ENCODE measurements at regions not wholly inside any gene's neighbourhood (a gene's known extent, or its start where the extent isn't known, plus 50 kb on each side); places are given as distances from the start of the nearest gene placed in this dataset.

DNA sequence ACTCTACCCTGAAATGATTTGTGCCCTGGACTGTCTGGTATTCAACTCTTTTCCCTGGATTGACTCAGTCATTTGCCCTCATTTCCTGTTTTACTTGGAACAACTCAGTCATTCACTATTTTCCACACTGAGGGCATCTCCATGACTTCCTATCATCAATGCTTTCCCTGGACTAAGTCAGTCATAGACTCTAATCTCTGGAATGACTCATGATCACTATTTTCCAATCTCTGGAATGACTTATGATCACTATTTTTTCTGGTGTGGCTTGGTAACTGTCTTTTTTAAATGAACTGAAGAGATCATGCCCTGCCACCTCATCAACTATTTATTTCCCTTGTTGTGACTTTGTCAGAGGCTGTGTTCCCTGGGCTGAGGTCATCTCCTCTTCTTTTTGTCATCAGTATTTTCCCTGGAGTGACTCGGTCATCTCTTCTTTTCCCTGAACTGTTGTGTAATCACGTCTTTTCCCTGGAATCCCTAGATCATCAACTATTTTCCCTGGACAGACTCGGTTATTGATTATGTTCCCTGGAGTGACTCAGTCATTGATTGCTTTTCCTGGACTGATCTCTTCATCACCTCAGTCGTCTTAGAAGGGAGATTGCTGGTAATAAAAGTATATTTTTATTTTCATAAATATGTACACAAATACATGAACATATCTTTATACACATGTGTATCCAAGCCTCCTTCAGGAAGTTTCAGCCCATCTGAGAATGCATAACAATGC is 327.1 kb upstream of the VCX start:
- no peak overlapping the region for H3K27ac Mint-ChIP-seq (ENCODE audit: unreplicated experiment)
- no peaks in the 10 kb centered on the region for H3K4me1 Mint-ChIP-seq (ENCODE audit: low read depth)
- H3K36me3 Mint-ChIP-seq (ENCODE audit: low read depth): no peaks in the 10 kb centered on the region
- TF ChIP-seq, protein P1, sequence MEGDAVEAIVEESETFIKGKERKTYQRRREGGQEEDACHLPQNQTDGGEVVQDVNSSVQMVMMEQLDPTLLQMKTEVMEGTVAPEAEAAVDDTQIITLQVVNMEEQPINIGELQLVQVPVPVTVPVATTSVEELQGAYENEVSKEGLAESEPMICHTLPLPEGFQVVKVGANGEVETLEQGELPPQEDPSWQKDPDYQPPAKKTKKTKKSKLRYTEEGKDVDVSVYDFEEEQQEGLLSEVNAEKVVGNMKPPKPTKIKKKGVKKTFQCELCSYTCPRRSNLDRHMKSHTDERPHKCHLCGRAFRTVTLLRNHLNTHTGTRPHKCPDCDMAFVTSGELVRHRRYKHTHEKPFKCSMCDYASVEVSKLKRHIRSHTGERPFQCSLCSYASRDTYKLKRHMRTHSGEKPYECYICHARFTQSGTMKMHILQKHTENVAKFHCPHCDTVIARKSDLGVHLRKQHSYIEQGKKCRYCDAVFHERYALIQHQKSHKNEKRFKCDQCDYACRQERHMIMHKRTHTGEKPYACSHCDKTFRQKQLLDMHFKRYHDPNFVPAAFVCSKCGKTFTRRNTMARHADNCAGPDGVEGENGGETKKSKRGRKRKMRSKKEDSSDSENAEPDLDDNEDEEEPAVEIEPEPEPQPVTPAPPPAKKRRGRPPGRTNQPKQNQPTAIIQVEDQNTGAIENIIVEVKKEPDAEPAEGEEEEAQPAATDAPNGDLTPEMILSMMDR (IDR thresholded peaks at IDR 0.05): no peak
- H3K9me3 Mint-ChIP-seq (ENCODE audit: low read depth): peaks cover 11% of the 10 kb centered on the region
- H3K27me3 Mint-ChIP-seq (ENCODE audit: low read depth): no peaks in the 10 kb centered on the region
- DNase-seq (ENCODE audit: low spot score): no peak
- H3K4me3 Mint-ChIP-seq (ENCODE audit: unreplicated experiment): no peak overlapping the region

DNA sequence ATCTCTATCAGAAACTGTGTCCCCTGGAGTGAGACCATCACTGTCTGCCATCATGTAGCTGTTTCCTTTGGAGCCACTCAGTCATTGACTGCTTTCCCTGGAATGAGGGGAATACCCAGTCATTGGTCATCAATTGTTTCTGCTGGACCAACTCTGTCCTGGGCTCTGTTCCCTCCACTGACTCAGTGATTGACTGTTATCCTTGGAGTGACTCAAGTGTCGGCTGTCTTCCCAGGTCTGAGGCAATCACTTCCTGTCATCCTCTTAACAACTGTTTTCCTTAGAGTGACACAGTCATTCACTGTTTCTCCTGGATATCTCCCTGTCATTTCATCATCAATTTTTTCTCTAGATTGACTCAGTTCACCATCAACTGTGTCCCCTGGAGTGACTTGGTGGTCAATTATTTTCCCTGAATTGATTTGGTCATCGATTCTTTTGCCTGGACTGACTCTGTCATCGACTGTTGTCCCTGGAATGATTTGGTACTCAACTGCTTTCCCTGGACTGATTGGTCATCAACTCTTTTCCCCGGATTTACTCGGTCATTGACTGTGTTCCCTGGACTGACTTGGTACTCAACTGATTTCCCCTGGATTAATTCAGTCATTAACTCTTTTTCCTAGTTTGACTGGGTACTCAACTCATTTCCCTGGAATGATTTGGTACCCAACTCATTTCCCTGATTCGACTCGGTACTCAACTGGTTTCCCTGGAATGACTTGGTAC is 327.9 kb upstream of the VCX start:
- Mint-ChIP-seq H3K9me3 (ENCODE audit: low read depth) (peaks cover 11% of the 10 kb centered on the region), H3K4me1 (ENCODE audit: low read depth) (no peaks in the 10 kb centered on the region), H3K4me3 (ENCODE audit: unreplicated experiment) (no peak overlapping the region), H3K27me3 (ENCODE audit: low read depth) (no peaks in the 10 kb centered on the region), H3K27ac (ENCODE audit: unreplicated experiment) (no peak overlapping the region), H3K36me3 (ENCODE audit: low read depth) (no peaks in the 10 kb centered on the region)
- TF ChIP-seq, protein P1 (IDR thresholded peaks at IDR 0.05): no peak
- no peak for DNase-seq (ENCODE audit: low spot score)

DNA sequence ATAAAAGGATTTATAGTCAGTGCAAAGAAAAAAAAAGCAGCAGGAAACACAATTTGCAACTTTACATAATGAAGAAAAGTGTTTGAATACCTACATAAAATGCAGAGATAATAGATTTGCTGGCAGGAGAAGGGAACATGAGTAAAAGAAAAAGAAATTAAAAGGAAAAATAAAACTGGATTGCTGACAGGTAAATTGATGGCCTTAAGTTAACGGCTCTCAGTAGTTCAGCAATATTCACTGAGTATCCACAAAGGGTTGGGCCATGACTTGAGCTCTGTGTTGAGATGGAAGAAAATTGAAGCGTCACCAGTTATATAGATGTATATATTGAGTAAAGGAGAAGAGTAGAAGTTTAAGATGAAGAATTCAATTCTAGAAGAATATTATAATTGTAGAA is 330.1 kb upstream of the VCX start:
- DNase-seq (ENCODE audit: low spot score): no peak
- Mint-ChIP-seq H3K36me3 (ENCODE audit: low read depth) (no peaks in the 10 kb centered on the region), H3K27me3 (ENCODE audit: low read depth) (no peaks in the 10 kb centered on the region), H3K27ac (ENCODE audit: unreplicated experiment) (no peak overlapping the region), H3K9me3 (ENCODE audit: low read depth) (peaks cover 11% of the 10 kb centered on the region), H3K4me1 (ENCODE audit: low read depth) (no peaks in the 10 kb centered on the region), H3K4me3 (ENCODE audit: unreplicated experiment) (no peak overlapping the region)
- TF ChIP-seq, protein P1 (IDR thresholded peaks at IDR 0.05): no peak

- TF ChIP-seq, protein P1 (IDR thresholded peaks at IDR 0.05): no peak
These were observed 339.7 kb upstream of the VCX start for GRCh38 chrX:7503251-7503650.

GRCh38 chrX:7500386-7500785 is 342.6 kb upstream of the VCX start:
- no peaks in the 10 kb centered on the region for H3K4me1 Mint-ChIP-seq (ENCODE audit: low read depth)
- no peak overlapping the region for H3K4me3 Mint-ChIP-seq (ENCODE audit: unreplicated experiment)
- TF ChIP-seq, protein P1 (IDR thresholded peaks at IDR 0.05): no peak
- no peaks in the 10 kb centered on the region for H3K9me3 Mint-ChIP-seq (ENCODE audit: low read depth)
- H3K27ac Mint-ChIP-seq (ENCODE audit: unreplicated experiment): no peak overlapping the region
- DNase-seq (ENCODE audit: low spot score): no peak
- no peaks in the 10 kb centered on the region for H3K36me3 Mint-ChIP-seq (ENCODE audit: low read depth)
- no peaks in the 10 kb centered on the region for H3K27me3 Mint-ChIP-seq (ENCODE audit: low read depth)

More at GRCh38 chrX:7503251-7503650, 339.7 kb upstream of the VCX start:
- Mint-ChIP-seq H3K36me3 (ENCODE audit: low read depth) (no peaks in the 10 kb centered on the region), H3K27me3 (ENCODE audit: low read depth) (no peaks in the 10 kb centered on the region), H3K9me3 (ENCODE audit: low read depth) (no peaks in the 10 kb centered on the region), H3K4me1 (ENCODE audit: low read depth) (no peaks in the 10 kb centered on the region), H3K27ac (ENCODE audit: unreplicated experiment) (no peak overlapping the region), H3K4me3 (ENCODE audit: unreplicated experiment) (no peak overlapping the region)
- no peak for DNase-seq (ENCODE audit: low spot score)

Data from chondrocyte (in vitro differentiated cells).